Prostate gland (tissue), 2 donors: ENCODE measurements at regions not wholly inside any gene's neighbourhood (a gene's known extent, or its start where the extent isn't known, plus 50 kb on each side); places are given as distances from the start of the nearest gene placed in this dataset.

Experiments
- DNase-seq: peaks from one replicate; pipeline ENCODE4 v3.0.0-alpha.2; 2019; ENCODE audit warnings: low spot score
- H3K27ac ChIP-seq, 2 donors: fragments of 200-600 bp; sonication (generic); 2 replicates each; pipeline ENCODE4 v1.5.1; 2017 to 2019
- H3K27me3 ChIP-seq: fragments of 200-600 bp; sonication (generic); replicated peaks from 2 replicates; pipeline ENCODE4 v1.5.1; 2019; ENCODE audit not compliant: insufficient read depth
- H3K36me3 ChIP-seq, 2 donors: fragments of 200-600 bp; sonication (generic); 1 replicate in 1 of 2; 2 replicates in 1 of 2; pipeline versions ENCODE4 v1.5.1 to v1.8.1; 2017 to 2019
- H3K4me1 ChIP-seq: fragments of 200-600 bp; sonication (generic); replicated peaks from 2 replicates; pipeline ENCODE4 v1.5.1; 2019
- H3K4me3 ChIP-seq, 2 donors: fragments of 200-600 bp; sonication (generic); 2 replicates each; pipeline ENCODE4 v1.5.1; 2017 to 2019
- H3K9me3 ChIP-seq: fragments of 200-600 bp; sonication (generic); 2 replicates; pipeline ENCODE4 v1.5.1; 2017
- CTCF ChIP-seq, 4 experiments: fragments of 200-600 bp in 2 of 4; fragments of 450-650 bp in 2 of 4; sonication (generic) in 2 of 4; IDR thresholded peaks; 1 replicate in 3 of 4; 2 replicates in 1 of 4; pipeline ENCODE4 v1.5.1; 2016 to 2019; ENCODE audit warnings: antibody characterized with exemption in 4 of 4, mild to moderate bottlenecking in 2 of 4, moderate library complexity in 2 of 4
- POLR2A ChIP-seq: fragments of 450-650 bp; IDR thresholded peaks from one replicate; pipeline ENCODE4 v1.6.1; 2016; ENCODE audit warnings: antibody characterized with exemption, mild to moderate bottlenecking
- POLR2AphosphoS5 ChIP-seq: sonication (generic); formaldehyde crosslinking; IDR thresholded peaks from one replicate; pipeline ENCODE4 v1.6.1; 2017; ENCODE audit warnings: antibody characterized with exemption
- WGBS: methylation state at CpG from one replicate; pipeline ENCODE4 v1.1.5; 2018; 5-methylcytosine and 5-hydroxymethylcytosine counted together
- intact Hi-C: fragments of 100-400 bp; cut with DNase I; formaldehyde crosslinking; loops from one replicate; pipeline ENCODE4 v1.14.2; 2022

GRCh38 chr2:5467178-5467905, 224.8 kb upstream of the SOX11 start:
- Histone ChIP-seq H3K4me1 (no peaks in the 10 kb centered on the region), H3K4me3 (no peak overlapping the region), H3K27ac (no peak overlapping the region), H3K36me3 (no peaks in the 10 kb centered on the region), H3K9me3 (no peaks in the 10 kb centered on the region), H3K27me3 (no peaks in the 10 kb centered on the region)
- no peak for DNase-seq
- TF ChIP-seq POLR2AphosphoS5 = no peak
- no peak for TF ChIP-seq CTCF (IDR thresholded peaks at IDR 0.05)
- TF ChIP-seq POLR2A = no peak
- WGBS = 86% methylated on average over 15 of the region's 15 CpGs
- intact Hi-C loops = no loop called here

GRCh38 chr2:5472673-5473072, 219.5 kb upstream of the SOX11 start:
- no peak overlapping the region for H3K27ac ChIP-seq
- no peaks in the 10 kb centered on the region for H3K9me3 ChIP-seq
- H3K4me1 ChIP-seq = no peaks in the 10 kb centered on the region
- intact Hi-C loops = no loop called here
- no peak overlapping the region for H3K4me3 ChIP-seq
- no peak for DNase-seq
- no peaks in the 10 kb centered on the region for H3K27me3 ChIP-seq
- WGBS = 90% methylated on average over 4 of the region's 4 CpGs
- TF ChIP-seq POLR2AphosphoS5 = no peak
- TF ChIP-seq POLR2A = no peak
- no peak for TF ChIP-seq CTCF (IDR thresholded peaks at IDR 0.05)
- no peaks in the 10 kb centered on the region for H3K36me3 ChIP-seq

DNA sequence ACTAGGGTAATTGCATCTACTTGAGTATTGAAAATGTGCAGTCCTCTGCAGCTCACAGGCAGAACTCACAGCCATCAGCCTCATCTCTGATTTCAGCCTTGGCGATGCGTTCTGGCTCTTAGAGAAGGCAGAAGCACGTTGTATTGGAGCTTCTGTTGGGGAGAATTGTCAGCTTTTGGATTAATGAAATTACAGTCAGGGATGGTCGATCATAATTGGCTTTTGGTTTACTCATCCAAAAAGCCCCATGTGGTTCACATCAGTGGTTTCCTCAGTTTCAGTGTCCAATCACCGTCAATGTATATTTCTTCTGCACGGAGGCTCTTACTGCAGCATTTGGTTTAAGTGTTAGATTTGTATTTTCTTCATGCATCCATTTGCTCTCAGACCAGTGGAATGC, 218.5 kb upstream of the SOX11 start:
- intact Hi-C loops = no loop called here
- no peak overlapping the region for H3K4me3 ChIP-seq
- H3K27ac ChIP-seq = no peak overlapping the region
- H3K36me3 ChIP-seq = no peaks in the 10 kb centered on the region
- no peaks in the 10 kb centered on the region for H3K27me3 ChIP-seq
- H3K4me1 ChIP-seq = no peaks in the 10 kb centered on the region
- no peak for DNase-seq
- no peaks in the 10 kb centered on the region for H3K9me3 ChIP-seq
- TF ChIP-seq POLR2A (no peak), POLR2AphosphoS5 (no peak), CTCF (IDR thresholded peaks at IDR 0.05) (no peak)
- 70% methylated on average over 6 of the region's 6 CpGs for WGBS

DNA sequence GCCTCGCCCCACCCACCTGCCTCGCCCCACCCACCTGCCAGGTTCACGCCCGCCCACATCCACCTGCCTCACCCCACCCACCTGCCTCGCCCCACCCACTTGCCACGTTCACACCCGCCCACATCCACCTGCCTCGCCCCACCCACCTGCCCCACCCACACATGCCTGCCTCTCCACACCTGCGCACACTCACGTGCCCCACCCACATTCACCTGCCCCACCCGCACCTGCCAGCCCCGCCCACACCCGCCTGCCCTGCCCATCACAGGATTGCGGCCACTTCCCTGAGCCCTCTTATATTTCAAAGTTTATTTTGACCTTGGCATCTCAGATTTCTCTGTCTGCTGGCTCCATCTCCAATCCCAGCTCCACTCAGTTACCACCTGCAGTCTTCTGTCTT, 217.5 kb upstream of the SOX11 start:
- 70% methylated on average over 13 of the region's 14 CpGs for WGBS
- Histone ChIP-seq H3K4me1 (no peaks in the 10 kb centered on the region), H3K9me3 (no peaks in the 10 kb centered on the region), H3K36me3 (no peaks in the 10 kb centered on the region), H3K4me3 (no peak overlapping the region), H3K27ac (no peak overlapping the region), H3K27me3 (no peaks in the 10 kb centered on the region)
- TF ChIP-seq CTCF (IDR thresholded peaks at IDR 0.05) (no peak), POLR2A (no peak), POLR2AphosphoS5 (no peak)
- intact Hi-C loops = no loop called here
- DNase-seq = no peak

GRCh38 chr2:5479265-5479928, 212.8 kb upstream of the SOX11 start:
- Histone ChIP-seq H3K9me3 (no peaks in the 10 kb centered on the region), H3K27me3 (no peaks in the 10 kb centered on the region), H3K4me1 (no peaks in the 10 kb centered on the region), H3K27ac (no peak overlapping the region), H3K4me3 (no peak overlapping the region), H3K36me3 (no peaks in the 10 kb centered on the region)
- TF ChIP-seq CTCF (IDR thresholded peaks at IDR 0.05) = no peak
- TF ChIP-seq POLR2A = no peak
- TF ChIP-seq POLR2AphosphoS5 = no peak
- DNase-seq = no peak
- intact Hi-C loops = no loop called here
- WGBS = 71% methylated on average over 7 of the region's 7 CpGs
